DND-41 (cell line): ENCODE measurements at regions not wholly inside any gene's neighbourhood (a gene's known extent, or its start where the extent isn't known, plus 50 kb on each side); places are given as distances from the start of the nearest gene placed in this dataset.
"Not testable (repeated sequence)": the region's sequence is repeated elsewhere in the genome, so short reads cannot be mapped to it uniquely, and the experiment has no call there.

Experiments used
- ATAC-seq: fragments of 200-7000 bp; cut with Tn5 transposase; 3 replicates; pipeline ENCODE4 v1.9.1; 2021; ENCODE audit warnings: low read depth; ENCODE audit not compliant: insufficient read depth
- DNase-seq: peaks from one replicate; pipeline ENCODE4 v3.0.0-alpha.2; 2020
- H2AFZ ChIP-seq: 2 replicates; pipeline ENCODE4 v1.6.0; 2012; ENCODE audit warnings: low read depth, low read length
- H3K27ac ChIP-seq: 2 replicates; pipeline ENCODE4 v1.5.1; 2012; ENCODE audit warnings: low read length, inconsistent platforms
- H3K27me3 ChIP-seq: fragments of 200-600 bp; sonication (generic); 2 replicates; pipeline ENCODE4 v1.6.0; 2012; ENCODE audit warnings: low read length, mild to moderate bottlenecking, inconsistent platforms; ENCODE audit not compliant: insufficient read depth, poor library complexity
- H3K36me3 ChIP-seq: 2 replicates; pipeline ENCODE4 v1.5.1; 2012; ENCODE audit warnings: low read length, inconsistent platforms; ENCODE audit not compliant: insufficient read depth
- H3K4me1 ChIP-seq: 2 replicates; pipeline ENCODE4 v1.5.1; 2012; ENCODE audit warnings: mild to moderate bottlenecking, low read length; ENCODE audit not compliant: insufficient read depth
- H3K4me2 ChIP-seq: 2 replicates; pipeline ENCODE4 v1.6.0; 2012; ENCODE audit warnings: mild to moderate bottlenecking, moderate library complexity, low read length, inconsistent platforms; ENCODE audit not compliant: insufficient read depth
- H3K4me3 ChIP-seq, 2 experiments: fragments of 200-600 bp in 1 of 2; shearing (Covaris generic) in 1 of 2; 2 replicates each; pipeline ENCODE4 v1.5.1; 2012 to 2016; ENCODE audit warnings: inconsistent platforms in 2 of 2, low read length in 2 of 2, mild to moderate bottlenecking in 2 of 2, low read depth in 1 of 2, moderate library complexity in 1 of 2
- H3K79me2 ChIP-seq: 2 replicates; pipeline ENCODE4 v1.6.0; 2012; ENCODE audit warnings: low read length, inconsistent platforms; ENCODE audit not compliant: insufficient read depth
- H3K9ac ChIP-seq: 2 replicates; pipeline ENCODE4 v1.6.0; 2012; ENCODE audit warnings: low read depth, mild to moderate bottlenecking, inconsistent platforms, low read length, moderate library complexity
- H3K9me3 ChIP-seq: 2 replicates; pipeline ENCODE4 v1.5.1; 2012; ENCODE audit warnings: low read length, moderate library complexity, mild to moderate bottlenecking, inconsistent platforms; ENCODE audit not compliant: insufficient read depth, severe bottlenecking
- H4K20me1 ChIP-seq: 2 replicates; pipeline ENCODE4 v1.6.0; 2012; ENCODE audit warnings: low read length; ENCODE audit not compliant: insufficient read depth
- EZH2 ChIP-seq: IDR thresholded peaks from 3 replicates; pipeline ENCODE4 v1.6.1; 2012; ENCODE audit warnings: borderline replicate concordance, low read depth, mild to moderate bottlenecking, moderate library complexity, low read length, inconsistent platforms; ENCODE audit not compliant: severe bottlenecking
- TF ChIP-seq, protein P1 (sequence below): IDR thresholded peaks from 2 replicates; pipeline ENCODE4 v1.5.1; 2012; ENCODE audit warnings: borderline replicate concordance, low read length, moderate library complexity, mild to moderate bottlenecking; ENCODE audit not compliant: poor library complexity, severe bottlenecking; ENCODE audit errors: extremely low read depth

DNA sequence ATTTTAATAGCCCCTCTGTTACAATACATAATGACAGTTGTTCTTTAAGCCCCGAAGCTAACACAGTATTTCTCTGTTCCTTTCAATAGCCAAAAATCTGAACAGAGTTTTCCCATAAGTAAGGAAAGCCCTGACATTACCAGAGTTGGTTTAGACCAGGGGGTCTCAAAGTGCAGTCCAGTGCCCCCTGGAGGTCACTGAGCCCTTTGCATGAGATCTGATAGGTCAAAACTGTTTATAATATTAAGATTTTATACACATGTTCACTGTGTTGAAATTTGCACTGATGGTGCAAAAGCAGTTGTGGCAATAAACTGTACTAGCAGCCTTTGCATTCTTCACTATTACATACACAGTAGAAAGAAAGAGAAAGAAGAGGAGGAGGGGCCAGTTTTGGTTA, 177.1 kb downstream of the SPANXN3 start:
- Histone ChIP-seq H3K36me3 (no peaks in the 10 kb centered on the region), H3K9me3 (no peaks in the 10 kb centered on the region), H3K4me1 (no peaks in the 10 kb centered on the region), H4K20me1 (no peaks in the 10 kb centered on the region), H3K27me3 (no peaks in the 10 kb centered on the region), H3K79me2 (no peaks in the 10 kb centered on the region), H3K4me2 (no peak overlapping the region), H3K27ac (no peak overlapping the region), H3K4me3 (no peak overlapping the region), H2AFZ (no peak overlapping the region), H3K9ac (no peak overlapping the region)
- DNase-seq: no peak
- ATAC-seq: no peak
- TF ChIP-seq, protein P1, sequence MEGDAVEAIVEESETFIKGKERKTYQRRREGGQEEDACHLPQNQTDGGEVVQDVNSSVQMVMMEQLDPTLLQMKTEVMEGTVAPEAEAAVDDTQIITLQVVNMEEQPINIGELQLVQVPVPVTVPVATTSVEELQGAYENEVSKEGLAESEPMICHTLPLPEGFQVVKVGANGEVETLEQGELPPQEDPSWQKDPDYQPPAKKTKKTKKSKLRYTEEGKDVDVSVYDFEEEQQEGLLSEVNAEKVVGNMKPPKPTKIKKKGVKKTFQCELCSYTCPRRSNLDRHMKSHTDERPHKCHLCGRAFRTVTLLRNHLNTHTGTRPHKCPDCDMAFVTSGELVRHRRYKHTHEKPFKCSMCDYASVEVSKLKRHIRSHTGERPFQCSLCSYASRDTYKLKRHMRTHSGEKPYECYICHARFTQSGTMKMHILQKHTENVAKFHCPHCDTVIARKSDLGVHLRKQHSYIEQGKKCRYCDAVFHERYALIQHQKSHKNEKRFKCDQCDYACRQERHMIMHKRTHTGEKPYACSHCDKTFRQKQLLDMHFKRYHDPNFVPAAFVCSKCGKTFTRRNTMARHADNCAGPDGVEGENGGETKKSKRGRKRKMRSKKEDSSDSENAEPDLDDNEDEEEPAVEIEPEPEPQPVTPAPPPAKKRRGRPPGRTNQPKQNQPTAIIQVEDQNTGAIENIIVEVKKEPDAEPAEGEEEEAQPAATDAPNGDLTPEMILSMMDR: no peak
- TF ChIP-seq EZH2: no peak

DNA sequence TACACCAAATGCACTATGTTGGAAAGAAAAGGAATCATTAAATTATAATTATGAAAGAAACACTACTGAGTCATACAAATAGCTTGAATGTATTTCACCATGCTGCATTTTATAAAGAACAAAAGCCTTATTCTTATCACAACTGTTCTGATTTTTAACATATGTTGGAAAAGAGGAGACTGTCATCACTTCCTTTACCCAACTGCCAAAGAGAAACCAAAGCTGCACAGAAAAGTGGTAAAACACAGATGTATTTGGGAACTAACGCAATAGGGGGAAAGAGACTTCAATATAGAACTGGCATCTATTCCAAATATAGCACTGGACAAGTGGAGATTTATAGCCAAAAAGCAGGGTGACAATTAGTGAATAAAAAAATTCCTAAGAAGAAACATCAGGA, 181.0 kb downstream of the SPANXN3 start:
- ATAC-seq: no peak
- H3K27me3 ChIP-seq: no peaks in the 10 kb centered on the region
- H3K36me3 ChIP-seq: no peaks in the 10 kb centered on the region
- H3K4me3 ChIP-seq: no peak overlapping the region
- no peak overlapping the region for H3K27ac ChIP-seq
- no peaks in the 10 kb centered on the region for H3K4me1 ChIP-seq
- no peaks in the 10 kb centered on the region for H4K20me1 ChIP-seq
- H3K9me3 ChIP-seq: no peaks in the 10 kb centered on the region
- TF ChIP-seq EZH2: no peak
- TF ChIP-seq, protein P1: no peak
- DNase-seq: no peak
- H3K9ac ChIP-seq: no peak overlapping the region
- H3K79me2 ChIP-seq: no peaks in the 10 kb centered on the region
- no peak overlapping the region for H2AFZ ChIP-seq
- H3K4me2 ChIP-seq: no peak overlapping the region

DNA sequence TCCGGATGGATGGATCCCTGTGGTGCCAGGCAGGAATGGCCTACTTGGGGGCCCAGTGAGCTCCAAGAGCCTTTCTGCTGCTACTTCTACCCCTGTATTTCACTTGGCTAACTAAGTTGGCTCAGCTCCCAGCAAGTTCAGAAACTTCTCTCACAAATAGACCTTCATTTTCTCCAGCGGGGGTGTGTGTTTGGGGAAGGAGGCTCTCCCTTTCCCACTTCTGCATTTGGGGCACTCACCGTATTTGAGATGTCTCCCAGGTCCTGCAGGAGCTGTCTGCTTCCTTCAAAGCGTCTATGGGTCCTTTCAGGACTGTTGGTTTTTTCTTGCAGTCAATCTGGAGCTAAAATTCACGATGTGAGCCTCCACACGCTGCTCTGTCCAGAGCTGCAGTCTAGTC, 197.7 kb downstream of the SPANXN3 start:
- Histone ChIP-seq H3K4me2 (no peak overlapping the region), H3K4me1 (no peaks in the 10 kb centered on the region), H3K27ac (no peak overlapping the region), H3K79me2 (no peaks in the 10 kb centered on the region), H3K36me3 (no peaks in the 10 kb centered on the region), H3K27me3 (no peaks in the 10 kb centered on the region), H3K9ac (no peak overlapping the region), H3K4me3 (no peak overlapping the region), H4K20me1 (no peaks in the 10 kb centered on the region), H3K9me3 (no peaks in the 10 kb centered on the region), H2AFZ (no peak overlapping the region)
- TF ChIP-seq, protein P1: no peak
- TF ChIP-seq EZH2: no peak
- DNase-seq (no peak), ATAC-seq (no peak)

DNA sequence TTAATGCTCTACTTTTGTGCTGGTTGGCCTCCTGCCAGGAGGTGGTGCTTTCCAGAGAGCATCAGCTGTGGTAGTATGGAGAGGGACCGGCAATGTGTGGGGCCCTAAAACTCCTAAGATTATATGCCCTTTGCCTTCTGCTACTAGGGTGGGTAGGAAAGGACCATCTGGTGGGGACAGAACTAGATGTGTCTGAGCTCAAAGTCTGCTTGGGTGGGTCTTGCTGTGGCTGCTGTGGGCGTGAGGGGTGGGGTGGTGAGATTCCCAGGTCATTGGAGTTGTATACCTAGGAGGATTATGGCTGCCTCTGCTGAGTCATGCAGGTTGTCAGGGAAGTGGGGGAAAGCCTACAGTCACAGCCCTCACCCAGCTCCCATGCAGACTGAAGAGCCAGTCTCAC, 198.4 kb downstream of the SPANXN3 start:
- H3K9me3 ChIP-seq, H3K4me3 ChIP-seq, H3K27ac ChIP-seq, H3K27me3 ChIP-seq, H2AFZ ChIP-seq, H3K4me1 ChIP-seq, H3K4me2 ChIP-seq, H3K9ac ChIP-seq, DNase-seq, H3K79me2 ChIP-seq, H4K20me1 ChIP-seq, H3K36me3 ChIP-seq, ATAC-seq: not testable (repeated sequence)
